PC-9 (cell line): ENCODE measurements at regions not wholly inside any gene's neighbourhood (a gene's known extent, or its start where the extent isn't known, plus 50 kb on each side); places are given as distances from the start of the nearest gene placed in this dataset.

ENCODE experiments used
- EZH2 ChIP-seq: fragments of 200-600 bp; sonication (generic); IDR thresholded peaks from 2 replicates; pipeline ENCODE4 v1.8.0; 2017; ENCODE audit warnings: antibody characterized with exemption, low read depth
- TF ChIP-seq, protein P1 (sequence below): fragments of 200-600 bp; sonication (generic); conservative IDR thresholded peaks from 2 replicates; pipeline ENCODE4 v1.6.1; 2017; ENCODE audit warnings: mixed run types, antibody characterized with exemption, mild to moderate bottlenecking, moderate library complexity

DNA sequence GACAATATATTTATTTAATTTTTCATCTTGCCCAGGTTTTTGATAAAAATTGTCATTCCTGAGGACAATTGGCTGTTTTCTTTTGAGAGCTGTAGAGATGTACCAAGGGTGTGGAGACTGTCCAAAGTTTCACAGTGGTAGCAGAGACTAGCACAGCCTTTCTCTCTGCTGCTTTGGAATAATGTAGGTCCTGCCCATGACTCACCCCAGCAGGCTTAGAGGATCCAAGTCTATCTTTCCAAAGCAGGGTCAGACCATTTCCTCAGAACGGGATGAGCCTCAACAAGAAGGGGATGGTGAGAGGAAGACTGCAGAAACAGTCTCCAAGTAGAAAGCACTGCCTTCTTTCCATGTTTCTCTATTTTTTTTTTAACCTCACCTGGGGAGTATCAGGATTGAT is 131.5 kb upstream of the RPL34 start:
- TF ChIP-seq, protein P1, sequence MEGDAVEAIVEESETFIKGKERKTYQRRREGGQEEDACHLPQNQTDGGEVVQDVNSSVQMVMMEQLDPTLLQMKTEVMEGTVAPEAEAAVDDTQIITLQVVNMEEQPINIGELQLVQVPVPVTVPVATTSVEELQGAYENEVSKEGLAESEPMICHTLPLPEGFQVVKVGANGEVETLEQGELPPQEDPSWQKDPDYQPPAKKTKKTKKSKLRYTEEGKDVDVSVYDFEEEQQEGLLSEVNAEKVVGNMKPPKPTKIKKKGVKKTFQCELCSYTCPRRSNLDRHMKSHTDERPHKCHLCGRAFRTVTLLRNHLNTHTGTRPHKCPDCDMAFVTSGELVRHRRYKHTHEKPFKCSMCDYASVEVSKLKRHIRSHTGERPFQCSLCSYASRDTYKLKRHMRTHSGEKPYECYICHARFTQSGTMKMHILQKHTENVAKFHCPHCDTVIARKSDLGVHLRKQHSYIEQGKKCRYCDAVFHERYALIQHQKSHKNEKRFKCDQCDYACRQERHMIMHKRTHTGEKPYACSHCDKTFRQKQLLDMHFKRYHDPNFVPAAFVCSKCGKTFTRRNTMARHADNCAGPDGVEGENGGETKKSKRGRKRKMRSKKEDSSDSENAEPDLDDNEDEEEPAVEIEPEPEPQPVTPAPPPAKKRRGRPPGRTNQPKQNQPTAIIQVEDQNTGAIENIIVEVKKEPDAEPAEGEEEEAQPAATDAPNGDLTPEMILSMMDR: no peak
- no peak for TF ChIP-seq EZH2
